ENCODE measurements at regions not wholly inside any gene's neighbourhood (a gene's known extent, or its start where the extent isn't known, plus 50 kb on each side); places are given as distances from the start of the nearest gene placed in this dataset.
A peak's percentile ranks its signal among the peaks of the same experiment; 100 is the strongest.

DNA sequence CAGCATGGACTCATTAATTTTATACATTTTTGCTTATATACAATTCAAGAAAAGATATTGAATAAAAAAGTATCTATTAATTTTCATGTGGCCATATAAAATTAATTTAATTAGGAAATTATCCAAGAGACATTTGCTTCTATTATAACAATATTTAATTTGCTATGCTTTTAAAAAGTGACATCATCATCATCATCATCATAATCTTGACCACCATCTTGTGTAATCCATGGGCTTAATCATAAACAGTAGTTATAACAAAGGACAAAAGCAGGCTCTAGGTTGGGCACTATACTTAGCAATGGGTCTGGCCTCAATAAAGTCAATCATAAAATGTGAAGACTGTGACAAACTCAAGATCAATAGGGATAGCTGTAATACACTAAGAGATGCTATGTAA is 1031.6 kb downstream of the SLITRK1 start:
- no peaks in the 10 kb centered on the region for H3K9me3 ChIP-seq (ENCODE audit: control insufficient read depth, insufficient read depth, low read depth, low read length)
- TF ChIP-seq GLIS2 (tag by site-specific recombination; IDR thresholded peaks at IDR 0.05) (no peak), ZNF513 (tag by site-specific recombination; IDR thresholded peaks at IDR 0.05) (no peak)
- TF ChIP-seq, protein P1, sequence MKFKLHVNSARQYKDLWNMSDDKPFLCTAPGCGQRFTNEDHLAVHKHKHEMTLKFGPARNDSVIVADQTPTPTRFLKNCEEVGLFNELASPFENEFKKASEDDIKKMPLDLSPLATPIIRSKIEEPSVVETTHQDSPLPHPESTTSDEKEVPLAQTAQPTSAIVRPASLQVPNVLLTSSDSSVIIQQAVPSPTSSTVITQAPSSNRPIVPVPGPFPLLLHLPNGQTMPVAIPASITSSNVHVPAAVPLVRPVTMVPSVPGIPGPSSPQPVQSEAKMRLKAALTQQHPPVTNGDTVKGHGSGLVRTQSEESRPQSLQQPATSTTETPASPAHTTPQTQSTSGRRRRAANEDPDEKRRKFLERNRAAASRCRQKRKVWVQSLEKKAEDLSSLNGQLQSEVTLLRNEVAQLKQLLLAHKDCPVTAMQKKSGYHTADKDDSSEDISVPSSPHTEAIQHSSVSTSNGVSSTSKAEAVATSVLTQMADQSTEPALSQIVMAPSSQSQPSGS (tag by site-specific recombination; IDR thresholded peaks at IDR 0.05; ENCODE audit: low read depth), result 0 out of 2 replicates have a peak, but pooled peaks have one; percentile 13
- H3K27ac ChIP-seq (ENCODE audit: extremely low read depth, low read depth, low read length), result no peak overlapping the region
- ChIA-PET CTCF (no interaction called here), POLR2A (no interaction called here)
- no peak overlapping the region for H3K4me3 ChIP-seq (ENCODE audit: low read depth, low read length)
- H3K36me3 ChIP-seq (ENCODE audit: control insufficient read depth in 2 of 2, insufficient read depth in 1 of 2, low read length in 2 of 2), result no peaks in the 10 kb centered on the region
- no peaks in the 10 kb centered on the region for H3K4me1 ChIP-seq (ENCODE audit: control insufficient read depth, insufficient read depth, low read length)

DNA sequence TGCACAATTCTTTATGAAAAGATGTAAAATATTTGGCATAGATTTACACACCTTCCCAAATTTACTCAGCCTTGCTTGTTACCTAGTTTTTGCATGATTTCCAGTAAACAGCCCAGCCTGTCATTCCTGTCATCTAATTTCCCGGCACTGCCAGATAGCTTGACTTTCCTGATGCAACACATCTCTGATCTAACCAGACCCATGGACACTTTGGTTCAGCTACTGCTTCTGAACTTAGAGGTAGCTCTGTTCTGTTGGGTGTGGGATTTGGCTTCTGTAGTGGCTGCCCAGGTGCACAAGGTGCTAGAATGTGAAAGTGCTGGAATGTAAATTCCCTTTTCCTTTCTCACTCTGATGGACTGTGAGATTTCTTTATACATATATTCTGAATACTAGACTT is 1033.5 kb downstream of the SLITRK1 start:
- Histone ChIP-seq H3K4me1 (ENCODE audit: control insufficient read depth, insufficient read depth, low read length) (no peaks in the 10 kb centered on the region), H3K9me3 (ENCODE audit: control insufficient read depth, insufficient read depth, low read depth, low read length) (no peaks in the 10 kb centered on the region), H3K4me3 (ENCODE audit: low read depth, low read length) (no peak overlapping the region), H3K27ac (ENCODE audit: extremely low read depth, low read depth, low read length) (no peak overlapping the region), H3K36me3 (ENCODE audit: control insufficient read depth in 2 of 2, insufficient read depth in 1 of 2, low read length in 2 of 2) (no peaks in the 10 kb centered on the region)
- no peak for TF ChIP-seq ZNF223 (tag by site-specific recombination; IDR thresholded peaks at IDR 0.05)
- no peak for TF ChIP-seq ZNF561 (tag by site-specific recombination; IDR thresholded peaks at IDR 0.05; ENCODE audit: borderline replicate concordance)
- no peak for TF ChIP-seq ZNF610 (tag by site-specific recombination; IDR thresholded peaks at IDR 0.05; ENCODE audit: borderline replicate concordance)
- no peak for TF ChIP-seq FEZF1 (tag by site-specific recombination; IDR thresholded peaks at IDR 0.05)
- no peak for TF ChIP-seq KLF1 (tag by site-specific recombination; IDR thresholded peaks at IDR 0.05)
- no peak for TF ChIP-seq ZNF521 (tag by site-specific recombination; IDR thresholded peaks at IDR 0.05)
- no peak for TF ChIP-seq ZNF426 (tag by site-specific recombination; IDR thresholded peaks at IDR 0.05)
- no peak for TF ChIP-seq ZNF169 (tag by site-specific recombination; IDR thresholded peaks at IDR 0.05)
- no peak for TF ChIP-seq SP2 (tag by site-specific recombination; IDR thresholded peaks at IDR 0.05)
- no peak for TF ChIP-seq ZSCAN18 (tag by site-specific recombination; IDR thresholded peaks at IDR 0.05)
- TF ChIP-seq ZNF2 (tag by site-specific recombination; IDR thresholded peaks at IDR 0.05), result no peak
- no peak for TF ChIP-seq ZNF558 (tag by site-specific recombination; IDR thresholded peaks at IDR 0.05)
- ChIA-PET CTCF (interaction anchor here (0.6 kb wide), 1 partner anchor 411 kb away, joined by 3 read pairs; no protein-coding TSS in a partner anchor), POLR2A (no interaction called here)

- no peak overlapping the region for H3K27ac ChIP-seq (ENCODE audit: extremely low read depth, low read depth, low read length)
- H3K4me3 ChIP-seq (ENCODE audit: low read depth, low read length), result no peak overlapping the region
- no peaks in the 10 kb centered on the region for H3K4me1 ChIP-seq (ENCODE audit: control insufficient read depth, insufficient read depth, low read length)
- CTCF ChIA-PET, result no interaction called here
- no peaks in the 10 kb centered on the region for H3K36me3 ChIP-seq (ENCODE audit: control insufficient read depth in 2 of 2, insufficient read depth in 1 of 2, low read length in 2 of 2)
- no peaks in the 10 kb centered on the region for H3K9me3 ChIP-seq (ENCODE audit: control insufficient read depth, insufficient read depth, low read depth, low read length)
- POLR2A ChIA-PET, result no interaction called here
- TF ChIP-seq SCRT1 (tag by site-specific recombination; IDR thresholded peaks at IDR 0.05; ENCODE audit: borderline replicate concordance), result no peak
- TF ChIP-seq ZSCAN23 (tag by site-specific recombination; IDR thresholded peaks at IDR 0.05), result no peak
- TF ChIP-seq PRDM10 (tag by site-specific recombination; IDR thresholded peaks at IDR 0.05), result no peak
- TF ChIP-seq MYNN (tag by site-specific recombination; IDR thresholded peaks at IDR 0.05; ENCODE audit: borderline replicate concordance), result no peak
- no peak for TF ChIP-seq ZBTB17 (tag by site-specific recombination; IDR thresholded peaks at IDR 0.05)
- TF ChIP-seq, protein P2, sequence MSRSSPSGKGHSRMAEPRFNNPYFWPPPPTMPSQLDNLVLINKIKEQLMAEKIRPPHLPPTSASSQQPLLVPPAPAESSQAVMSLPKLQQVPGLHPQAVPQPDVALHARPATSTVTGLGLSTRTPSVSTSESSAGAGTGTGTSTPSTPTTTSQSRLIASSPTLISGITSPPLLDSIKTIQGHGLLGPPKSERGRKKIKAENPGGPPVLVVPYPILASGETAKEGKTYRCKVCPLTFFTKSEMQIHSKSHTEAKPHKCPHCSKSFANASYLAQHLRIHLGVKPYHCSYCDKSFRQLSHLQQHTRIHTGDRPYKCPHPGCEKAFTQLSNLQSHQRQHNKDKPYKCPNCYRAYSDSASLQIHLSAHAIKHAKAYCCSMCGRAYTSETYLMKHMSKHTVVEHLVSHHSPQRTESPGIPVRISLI (tag by site-specific recombination; IDR thresholded peaks at IDR 0.05), result no peak
- TF ChIP-seq, protein P3, sequence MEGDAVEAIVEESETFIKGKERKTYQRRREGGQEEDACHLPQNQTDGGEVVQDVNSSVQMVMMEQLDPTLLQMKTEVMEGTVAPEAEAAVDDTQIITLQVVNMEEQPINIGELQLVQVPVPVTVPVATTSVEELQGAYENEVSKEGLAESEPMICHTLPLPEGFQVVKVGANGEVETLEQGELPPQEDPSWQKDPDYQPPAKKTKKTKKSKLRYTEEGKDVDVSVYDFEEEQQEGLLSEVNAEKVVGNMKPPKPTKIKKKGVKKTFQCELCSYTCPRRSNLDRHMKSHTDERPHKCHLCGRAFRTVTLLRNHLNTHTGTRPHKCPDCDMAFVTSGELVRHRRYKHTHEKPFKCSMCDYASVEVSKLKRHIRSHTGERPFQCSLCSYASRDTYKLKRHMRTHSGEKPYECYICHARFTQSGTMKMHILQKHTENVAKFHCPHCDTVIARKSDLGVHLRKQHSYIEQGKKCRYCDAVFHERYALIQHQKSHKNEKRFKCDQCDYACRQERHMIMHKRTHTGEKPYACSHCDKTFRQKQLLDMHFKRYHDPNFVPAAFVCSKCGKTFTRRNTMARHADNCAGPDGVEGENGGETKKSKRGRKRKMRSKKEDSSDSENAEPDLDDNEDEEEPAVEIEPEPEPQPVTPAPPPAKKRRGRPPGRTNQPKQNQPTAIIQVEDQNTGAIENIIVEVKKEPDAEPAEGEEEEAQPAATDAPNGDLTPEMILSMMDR (tag by site-specific recombination; IDR thresholded peaks at IDR 0.05), result no peak
These were observed 1034.7 kb downstream of the SLITRK1 start for GRCh38 chr13:82847595-82847994.
